GM18526 (cell line): ENCODE measurements at regions not wholly inside any gene's neighbourhood (a gene's known extent, or its start where the extent isn't known, plus 50 kb on each side); places are given as distances from the start of the nearest gene placed in this dataset.

Source experiments
- POLR2A ChIP-seq: IDR thresholded peaks from 3 replicates; pipeline ENCODE4 v1.6.1; 2011; ENCODE audit not compliant: insufficient read length; ENCODE audit errors: extremely low read depth

DNA sequence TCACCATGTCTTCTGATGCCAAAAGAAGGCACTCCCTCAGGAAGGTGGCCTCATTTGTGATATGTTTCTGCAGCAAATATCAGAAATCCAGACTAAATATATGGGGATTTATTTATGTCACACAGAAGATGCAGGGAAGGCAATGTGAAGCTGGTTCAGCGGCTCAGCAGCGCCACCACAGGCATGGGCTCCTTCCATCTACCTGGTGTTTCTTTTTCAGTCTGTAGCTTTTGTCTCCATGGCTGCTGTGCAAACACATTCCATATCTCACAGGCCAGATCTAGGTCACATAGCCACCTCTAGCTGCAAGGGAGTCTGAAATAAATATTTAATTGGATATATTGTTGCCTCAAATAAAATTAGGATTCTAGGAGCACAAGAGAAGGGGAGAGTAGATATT, 502.1 kb upstream of the IL12A start:
- TF ChIP-seq POLR2A: no peak

DNA sequence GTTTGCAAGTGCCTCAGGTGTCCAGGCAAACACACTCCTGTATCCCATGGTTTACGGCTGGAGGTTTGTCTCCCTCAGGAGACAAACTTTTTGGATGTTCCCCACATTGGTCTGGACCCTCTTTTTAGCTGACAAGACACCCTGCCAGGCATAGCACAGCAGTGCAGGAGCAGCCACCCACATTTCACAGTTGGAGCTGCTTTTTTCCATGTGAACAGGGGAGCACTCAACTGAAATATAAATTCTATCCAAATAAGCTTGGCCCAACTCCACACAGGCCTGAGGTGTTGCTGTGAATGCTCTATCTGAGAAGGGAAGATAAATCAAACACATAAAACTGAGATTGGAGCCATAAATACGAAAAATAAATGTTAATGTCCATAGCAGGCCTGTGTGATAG, 501.3 kb upstream of the IL12A start:
- TF ChIP-seq POLR2A: no peak

DNA sequence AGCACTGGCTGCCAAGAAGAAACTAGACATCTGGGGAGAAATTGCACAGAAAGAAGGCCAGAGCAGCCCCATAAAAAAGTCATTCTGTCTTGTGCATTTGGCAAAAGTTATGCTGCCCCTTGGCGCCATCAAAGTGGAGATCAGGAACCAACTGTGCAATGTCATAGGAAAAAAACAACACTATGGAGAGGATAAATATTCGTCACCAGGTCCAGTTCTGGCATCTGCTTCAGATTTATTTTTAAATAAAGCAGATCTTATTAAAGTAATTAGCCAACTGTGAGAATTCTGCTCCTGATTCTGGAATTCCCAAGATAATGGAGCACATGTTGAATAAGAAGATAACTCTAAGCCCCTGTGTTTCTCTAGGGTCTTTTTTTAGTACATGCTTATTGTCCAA, 500.0 kb upstream of the IL12A start:
- no peak for TF ChIP-seq POLR2A

DNA sequence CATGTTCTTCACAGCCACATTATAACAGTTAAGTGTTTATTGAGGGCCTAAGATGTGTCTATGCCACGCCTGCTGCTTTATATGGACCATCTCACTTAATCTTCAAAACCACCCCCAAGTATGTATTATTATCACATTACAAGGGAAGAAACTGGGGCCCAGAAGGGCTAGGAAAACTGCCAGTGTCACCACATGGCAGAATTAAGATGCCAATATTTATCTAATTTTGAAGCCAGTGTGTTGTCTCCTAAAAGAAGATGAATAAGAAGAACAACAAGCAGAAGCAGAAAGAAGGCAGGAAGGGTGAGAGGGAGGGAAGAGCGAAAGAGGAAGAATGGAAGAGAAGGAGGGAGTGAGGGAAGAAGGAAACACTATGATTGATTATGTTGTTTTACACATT, 491.3 kb upstream of the IL12A start:
- no peak for TF ChIP-seq POLR2A

DNA sequence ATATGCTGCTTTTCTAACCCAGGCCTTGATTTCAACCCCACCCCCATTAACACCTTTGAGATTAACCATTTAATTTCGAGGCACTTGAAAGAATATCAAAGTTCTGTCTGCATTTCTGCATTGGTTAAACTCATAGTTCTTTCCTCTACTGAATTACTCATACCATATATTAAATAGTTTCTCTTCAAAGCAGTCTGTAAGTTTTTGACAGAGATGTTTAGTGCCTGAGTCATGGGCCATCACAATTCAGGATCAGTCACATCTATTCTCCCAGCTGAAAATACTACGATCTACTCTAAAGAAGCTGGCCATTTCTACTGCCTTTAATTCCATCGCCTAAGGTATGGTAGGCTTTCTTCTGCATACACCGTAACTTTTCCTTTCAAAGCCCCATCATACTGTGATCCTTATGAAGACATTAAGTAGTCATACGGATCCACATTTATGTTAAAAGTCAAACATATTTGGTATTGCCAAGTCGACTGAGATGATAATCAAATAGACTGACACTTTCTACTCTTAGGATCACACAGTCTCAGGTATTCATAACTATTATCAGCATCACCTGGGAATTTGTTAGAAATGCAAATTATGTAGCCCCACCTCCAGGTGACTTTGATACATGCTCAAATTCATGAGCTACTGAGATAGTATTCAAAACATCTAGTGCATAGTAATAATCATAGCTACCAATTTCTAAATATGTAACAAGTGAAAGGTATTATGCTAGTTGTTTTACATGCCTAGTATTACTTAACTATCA, 489.4 kb upstream of the IL12A start:
- TF ChIP-seq POLR2A: no peak

DNA sequence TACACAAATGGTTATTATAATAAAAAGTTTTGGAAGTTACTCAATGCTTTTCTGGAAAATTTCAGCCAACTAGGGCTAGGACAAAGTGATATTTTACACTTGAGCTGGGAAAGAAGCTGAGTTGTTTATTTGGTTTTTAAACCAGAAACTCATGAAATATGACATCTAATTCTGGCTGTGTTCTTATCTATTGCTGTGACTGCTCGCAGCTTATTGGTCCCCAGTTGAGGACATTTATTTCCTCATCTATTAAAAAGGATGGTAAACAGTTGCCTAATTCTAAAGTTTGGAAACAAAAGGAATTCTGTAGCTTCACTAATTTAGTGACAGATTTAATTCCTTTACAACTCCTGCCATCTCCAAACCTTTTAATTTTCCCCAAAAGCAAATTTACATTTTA, 487.6 kb upstream of the IL12A start:
- no peak for TF ChIP-seq POLR2A

DNA sequence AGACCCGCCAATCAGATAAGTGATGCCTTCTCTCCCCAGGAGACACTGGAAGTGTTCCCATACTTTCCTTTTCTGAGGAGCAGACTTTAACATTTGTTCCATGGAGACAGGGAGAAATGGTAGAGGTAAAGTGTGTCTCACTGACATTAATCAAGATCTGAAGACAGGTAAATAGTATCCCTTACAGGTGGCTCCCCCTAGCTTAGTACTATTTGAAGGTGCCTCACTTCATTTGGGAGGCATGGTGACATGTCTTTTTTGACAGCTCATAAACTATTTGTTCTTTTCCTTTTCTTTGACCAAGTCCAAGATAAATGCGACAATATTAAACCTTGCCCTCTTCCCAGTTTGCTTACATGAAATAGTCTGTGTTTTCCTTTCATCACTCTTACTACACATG, 485.6 kb upstream of the IL12A start:
- TF ChIP-seq POLR2A: no peak

DNA sequence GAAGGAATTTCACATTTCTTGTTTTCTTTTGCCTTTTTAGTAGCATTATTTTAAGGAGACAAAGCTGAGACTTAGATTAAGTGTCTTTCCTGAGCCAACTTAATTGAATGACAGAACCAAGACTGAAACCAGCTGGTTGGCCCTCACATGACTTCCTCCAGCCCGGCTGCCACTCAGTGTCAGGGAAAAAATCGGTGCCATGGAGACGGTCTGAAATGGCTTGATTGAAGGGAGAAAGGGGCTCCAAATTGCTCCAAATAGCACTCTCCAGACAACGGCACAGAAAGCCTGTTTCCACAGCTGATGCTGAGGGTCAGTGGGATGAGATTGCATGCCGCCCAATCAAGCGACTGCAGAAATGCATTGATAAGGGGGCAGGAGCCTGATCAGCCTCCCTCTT, 475.2 kb upstream of the IL12A start:
- TF ChIP-seq POLR2A: no peak

DNA sequence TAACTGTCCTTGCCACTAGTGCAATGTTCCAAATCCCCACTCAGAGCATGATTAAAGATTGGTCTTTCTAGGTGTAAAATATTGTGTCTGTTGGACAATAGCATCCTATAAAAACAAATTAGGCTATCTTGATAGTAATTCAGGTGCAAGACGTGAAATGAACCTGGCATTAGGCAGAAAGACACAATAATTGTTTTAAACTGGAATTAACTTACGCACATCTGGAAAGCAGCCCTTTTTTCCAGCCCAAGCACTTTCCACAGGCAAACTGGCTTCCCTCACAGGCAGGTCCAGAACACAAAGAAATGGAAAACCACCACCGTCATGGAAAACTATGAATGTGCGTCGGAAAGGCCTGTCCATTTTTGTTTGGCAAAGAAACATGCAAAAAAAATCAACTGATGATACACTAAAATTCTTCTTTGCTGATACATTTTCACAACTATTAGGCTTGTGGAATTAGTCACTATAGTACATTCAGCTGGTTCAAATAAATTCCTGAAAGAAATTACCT, 474.7 kb upstream of the IL12A start:
- TF ChIP-seq POLR2A: no peak

DNA sequence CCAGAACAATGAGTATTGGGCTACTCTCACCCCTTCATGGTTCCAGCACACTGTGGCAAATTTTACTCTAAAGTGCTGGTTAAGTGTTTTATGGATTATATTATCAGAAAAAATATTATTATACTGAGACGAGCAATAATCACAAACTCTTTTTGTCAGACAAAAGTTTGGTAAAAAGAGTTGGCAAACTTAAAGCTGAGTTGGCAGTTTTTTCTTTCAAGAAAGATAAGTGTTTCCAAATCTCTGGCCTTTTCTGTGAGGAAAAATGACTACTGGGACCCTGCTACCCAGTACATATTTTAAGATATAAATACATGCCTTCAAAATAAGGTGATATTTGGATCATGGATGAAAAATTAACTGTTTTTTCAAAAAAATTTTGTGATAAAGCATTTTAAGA, 471.5 kb upstream of the IL12A start:
- TF ChIP-seq POLR2A: no peak

DNA sequence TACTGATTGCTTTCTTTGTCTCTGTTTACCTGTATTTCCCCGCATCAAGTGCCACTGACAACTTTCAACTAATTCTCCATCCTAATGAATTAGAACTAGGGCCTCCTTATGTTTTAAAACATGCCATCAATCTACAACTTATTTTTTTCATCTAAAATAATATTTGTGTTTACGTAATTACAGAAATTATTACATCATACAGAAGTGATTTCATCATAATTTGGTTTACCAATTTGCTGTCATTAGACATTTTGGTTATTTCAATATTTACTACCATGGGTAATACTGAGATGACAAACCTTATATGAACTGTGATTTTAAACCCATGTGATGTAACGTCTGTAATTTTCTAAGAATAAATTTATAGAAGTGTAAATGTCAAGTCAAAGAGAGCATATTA, 468.0 kb upstream of the IL12A start:
- TF ChIP-seq POLR2A: no peak

DNA sequence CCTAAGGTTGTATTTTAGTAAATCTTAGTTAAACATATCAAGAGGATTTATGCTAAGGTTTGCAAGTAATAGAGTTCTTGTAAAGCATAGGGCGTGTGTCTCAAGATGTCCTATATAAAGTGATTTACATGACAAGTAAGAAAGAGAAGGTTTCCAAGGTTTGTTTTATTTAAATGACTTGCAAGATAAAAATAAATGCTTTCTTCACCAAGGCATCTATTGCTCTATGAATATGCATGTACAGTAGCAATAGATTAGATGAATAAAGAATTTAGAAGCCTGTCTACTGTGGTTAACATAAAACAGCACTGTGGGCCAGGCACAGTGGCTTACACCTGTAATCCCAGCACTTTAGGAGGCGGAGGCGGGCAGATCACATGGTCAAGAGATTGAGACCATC, 466.4 kb upstream of the IL12A start:
- no peak for TF ChIP-seq POLR2A

DNA sequence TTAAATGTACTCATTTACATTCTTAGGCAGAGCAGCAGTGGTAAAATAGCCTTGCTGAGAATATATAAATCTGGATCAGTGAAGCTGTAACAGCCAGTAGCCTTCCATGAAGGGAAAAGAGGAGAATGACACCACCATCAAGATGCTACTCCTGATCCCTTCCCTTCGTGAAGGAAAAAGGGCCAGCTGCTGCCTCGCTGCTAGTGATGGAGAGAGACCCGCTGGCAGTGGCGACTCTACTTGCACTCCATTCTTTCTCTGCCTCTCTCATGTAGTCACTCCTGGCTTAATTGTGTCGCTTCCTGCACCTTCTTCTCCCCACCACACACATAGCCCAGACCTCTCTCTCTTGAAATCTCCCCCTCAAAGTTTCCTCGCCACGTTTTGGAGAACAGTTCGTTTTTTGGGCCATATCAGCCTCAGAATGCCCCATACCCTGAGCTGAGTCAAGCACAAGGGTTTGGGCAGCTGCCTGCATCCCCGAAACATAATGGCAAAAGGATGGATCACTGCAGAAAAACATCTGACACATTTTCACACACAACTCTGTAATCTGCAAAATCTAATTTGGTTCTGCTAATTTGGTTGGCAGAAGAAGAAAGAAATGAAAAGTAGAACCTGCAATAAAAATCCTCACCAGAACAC, 460.3 kb upstream of the IL12A start:
- no peak for TF ChIP-seq POLR2A

DNA sequence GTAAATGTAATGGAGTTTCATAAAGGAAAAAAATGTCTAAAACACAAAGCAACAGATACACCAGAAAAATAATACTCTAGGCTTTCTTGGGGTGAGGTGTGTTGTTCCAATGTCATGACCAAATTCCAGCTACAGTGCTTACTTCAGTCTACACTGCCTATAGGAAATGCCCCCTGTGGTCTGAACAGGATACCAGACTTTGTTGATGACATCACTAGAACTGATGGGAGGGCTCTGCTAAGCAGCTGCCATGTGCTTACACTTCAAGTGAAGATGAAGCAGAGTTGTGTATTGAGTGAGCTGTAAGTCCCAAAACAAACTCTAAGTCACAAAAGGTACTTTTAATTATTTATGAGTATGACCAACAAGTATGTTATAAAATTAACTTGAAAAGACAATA, 456.1 kb upstream of the IL12A start:
- TF ChIP-seq POLR2A: no peak

DNA sequence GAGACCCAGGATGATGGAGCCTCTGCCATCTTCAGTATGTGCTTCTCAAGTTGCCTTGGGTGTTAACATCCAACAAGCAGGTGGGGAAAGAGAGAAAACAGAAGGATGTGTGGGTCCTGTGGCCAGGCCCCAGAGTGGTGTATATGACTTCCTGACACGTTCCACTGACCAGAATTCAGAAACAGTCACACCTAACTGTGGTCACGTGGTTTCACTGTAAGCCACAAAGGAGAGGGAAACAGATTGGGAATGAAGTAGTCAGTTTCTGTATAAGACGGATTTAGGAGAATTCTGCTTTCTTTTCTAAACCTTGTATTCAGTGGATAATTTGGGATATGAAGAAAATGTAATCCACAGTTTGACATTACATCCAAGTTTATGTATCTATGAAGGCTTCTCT, 454.1 kb upstream of the IL12A start:
- TF ChIP-seq POLR2A: no peak

DNA sequence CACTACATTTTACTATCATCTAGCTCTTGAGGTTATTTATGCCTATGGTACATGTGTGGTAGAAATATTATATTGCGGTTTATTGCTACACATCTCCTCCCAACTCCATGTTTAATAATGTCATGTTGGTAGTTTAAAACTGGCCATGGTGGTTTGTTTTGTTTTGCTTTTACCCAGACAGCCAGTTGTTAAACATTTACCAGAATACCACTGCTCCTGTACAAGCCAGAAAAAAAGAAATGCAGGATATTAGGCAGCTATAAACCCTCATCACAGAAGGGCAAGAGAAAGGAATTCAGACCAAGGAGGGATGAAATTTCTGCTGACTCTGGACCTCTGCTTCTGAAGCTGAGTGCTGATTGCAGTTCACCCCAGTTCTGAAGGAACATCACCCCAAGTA, 451.8 kb upstream of the IL12A start:
- TF ChIP-seq POLR2A: no peak

DNA sequence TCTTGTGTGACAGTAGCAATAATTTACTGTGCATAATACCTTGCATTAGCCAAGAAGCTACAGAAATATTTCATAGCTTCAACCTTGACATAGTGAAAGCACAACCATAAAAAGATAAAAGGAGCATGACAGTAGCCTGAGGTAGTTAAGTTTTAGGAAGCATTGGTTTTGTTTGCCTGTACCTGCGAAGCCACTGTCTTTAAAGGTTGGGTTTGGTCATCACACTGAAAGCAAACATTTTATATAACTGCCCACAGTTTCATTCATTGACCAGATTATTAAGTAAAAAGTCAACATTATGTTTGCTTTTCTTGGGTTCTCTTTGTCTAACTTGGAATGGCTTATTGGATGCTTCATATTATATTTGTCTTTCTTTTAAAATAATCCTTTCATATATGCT, 450.1 kb upstream of the IL12A start:
- TF ChIP-seq POLR2A: no peak
